ENCODE measurements at regions not wholly inside any gene's neighbourhood (a gene's known extent, or its start where the extent isn't known, plus 50 kb on each side); places are given as distances from the start of the nearest gene placed in this dataset.

GRCh38 chr2:56684327-56684726 is 500.5 kb downstream of the CCDC85A start:
- TF ChIP-seq CTCF (IDR thresholded peaks at IDR 0.05), result no peak
- TF ChIP-seq POLR2A (IDR thresholded peaks at IDR 0.05), result no peak
